IMR-90 (cell line): ENCODE measurements at regions not wholly inside any gene's neighbourhood (a gene's known extent, or its start where the extent isn't known, plus 50 kb on each side); places are given as distances from the start of the nearest gene placed in this dataset.
A peak's percentile ranks its signal among the peaks of the same experiment; 100 is the strongest.

Source experiments
- ATAC-seq: fragments of 200-7000 bp; cut with Tn5 transposase; 2 replicates; pipeline ENCODE4 v1.9.1; 2020; ENCODE audit warnings: low read depth, mild to moderate bottlenecking, moderate library complexity
- BruUV-seq: library from RNA; stranded (reverse); fragments of 400-500 nt; replicated peaks from 2 replicates; lab custom pipeline; 2021; lab: Mats Ljungman, UMichigan
- CTCF ChIA-PET: fragments of 300-600 bp; formaldehyde crosslinking; extraction: SDS; loops from one replicate; lab custom pipeline; 2021; ENCODE audit warnings: antibody characterized with exemption; lab: Yijun Ruan, JAX
- POLR2A ChIA-PET: fragments of 300-600 bp; sonication (Branson Sonifier 250); formaldehyde crosslinking; loops from one replicate; lab custom pipeline; 2022; ENCODE audit warnings: antibody characterized with exemption; ENCODE audit not compliant: unreplicated experiment; lab: Charles Lee
- DNase-seq: peaks from one replicate; pipeline ENCODE4 v3.0.0; 2013
- H2AFZ ChIP-seq: replicated peaks from 2 replicates; pipeline ENCODE3; 2013; ENCODE audit warnings: low read length, mild to moderate bottlenecking; ENCODE audit not compliant: poor library complexity
- H2AK5ac ChIP-seq: 2 replicates; pipeline ENCODE4 v1.6.1; 2013; ENCODE audit warnings: low read depth, low read length, inconsistent platforms
- H2AK9ac ChIP-seq: replicated peaks from 2 replicates; pipeline ENCODE3; 2013; ENCODE audit warnings: mild to moderate bottlenecking, low read depth, low read length, moderate library complexity; ENCODE audit not compliant: poor library complexity
- H2BK120ac ChIP-seq: 2 replicates; pipeline ENCODE4 v1.6.1; 2013; ENCODE audit warnings: low read depth, low read length, inconsistent platforms
- H2BK15ac ChIP-seq: 3 replicates; pipeline ENCODE4 v1.6.1; 2013; ENCODE audit warnings: low read depth, low read length, inconsistent platforms
- H2BK20ac ChIP-seq: 2 replicates; pipeline ENCODE4 v1.6.1; 2013; ENCODE audit warnings: low read depth, mild to moderate bottlenecking, inconsistent platforms, low read length, moderate library complexity
- H2BK5ac ChIP-seq: 2 replicates; pipeline ENCODE4 v1.6.1; 2013; ENCODE audit warnings: mild to moderate bottlenecking, low read depth, low read length, inconsistent platforms; ENCODE audit not compliant: poor library complexity, severe bottlenecking
- H3K14ac ChIP-seq: replicated peaks from 2 replicates; pipeline ENCODE4 v1.6.1; 2013; ENCODE audit warnings: low read depth, low read length, inconsistent platforms
- H3K18ac ChIP-seq: 2 replicates; pipeline ENCODE4 v1.6.1; 2013; ENCODE audit warnings: low read depth, low read length, control low read depth
- H3K23ac ChIP-seq: 2 replicates; pipeline ENCODE4 v1.6.1; 2013; ENCODE audit warnings: low read depth, low read length, inconsistent platforms
- H3K27ac ChIP-seq: 2 replicates; pipeline ENCODE4 v1.5.1; 2013; ENCODE audit warnings: mild to moderate bottlenecking, control low read depth, low read length; ENCODE audit not compliant: insufficient read depth
- H3K27me3 ChIP-seq: 2 replicates; pipeline ENCODE4 v1.6.1; 2013; ENCODE audit warnings: low read length; ENCODE audit not compliant: control insufficient read depth, insufficient read depth
- H3K36me3 ChIP-seq: 2 replicates; pipeline ENCODE4 v1.6.1; 2013; ENCODE audit warnings: low read length, mixed read lengths; ENCODE audit not compliant: control insufficient read depth, insufficient read depth
- H3K4ac ChIP-seq: 2 replicates; pipeline ENCODE4 v1.6.1; 2013; ENCODE audit warnings: low read depth, low read length, inconsistent platforms
- H3K4me1 ChIP-seq: 2 replicates; pipeline ENCODE4 v1.6.1; 2013; ENCODE audit warnings: low read length, mixed read lengths; ENCODE audit not compliant: control insufficient read depth, insufficient read depth
- H3K4me2 ChIP-seq: 2 replicates; pipeline ENCODE4 v1.6.1; 2013; ENCODE audit warnings: low read depth, mild to moderate bottlenecking, control low read depth, low read length, moderate library complexity
- H3K4me3 ChIP-seq: 2 replicates; pipeline ENCODE4 v1.5.1; 2013; ENCODE audit warnings: low read depth, mild to moderate bottlenecking, control low read depth, low read length, moderate library complexity; ENCODE audit not compliant: insufficient read depth
- H3K56ac ChIP-seq: 2 replicates; pipeline ENCODE4 v1.6.1; 2013; ENCODE audit warnings: low read length, inconsistent platforms; ENCODE audit not compliant: insufficient read depth; ENCODE audit errors: extremely low read depth
- H3K79me1 ChIP-seq, 2 experiments: 2 replicates each; pipeline ENCODE4 v1.6.1; 2013; ENCODE audit warnings: low read length in 2 of 2, inconsistent platforms in 1 of 2, low read depth in 1 of 2
- H3K9ac ChIP-seq: 2 replicates; pipeline ENCODE4 v1.6.1; 2013; ENCODE audit warnings: low read depth, low read length, control low read depth
- H3K9me1 ChIP-seq: 2 replicates; pipeline ENCODE4 v1.6.1; 2013; ENCODE audit warnings: low read length, inconsistent platforms; ENCODE audit not compliant: insufficient read depth
- H3K9me3 ChIP-seq: 2 replicates; pipeline ENCODE4 v1.6.1; 2013; ENCODE audit warnings: low read length; ENCODE audit not compliant: control insufficient read depth, insufficient read depth
- H4K20me1 ChIP-seq: 2 replicates; pipeline ENCODE4 v1.6.1; 2013; ENCODE audit warnings: low read length, inconsistent platforms; ENCODE audit not compliant: insufficient read depth
- H4K5ac ChIP-seq: 2 replicates; pipeline ENCODE4 v1.6.1; 2013; ENCODE audit warnings: mild to moderate bottlenecking, low read depth, low read length, control low read depth
- H4K8ac ChIP-seq, 2 experiments: 2 replicates each; pipeline ENCODE4 v1.6.1; 2013; ENCODE audit warnings: low read depth in 2 of 2, low read length in 2 of 2, control low read depth in 1 of 2, inconsistent platforms in 1 of 2
- H4K91ac ChIP-seq: 2 replicates; pipeline ENCODE4 v1.6.1; 2013; ENCODE audit warnings: low read depth, low read length, inconsistent platforms; ENCODE audit not compliant: insufficient read depth
- BHLHE40 ChIP-seq: fragments of 150-350 bp; IDR thresholded peaks from 2 replicates; pipeline ENCODE4 v1.6.1; 2016; ENCODE audit warnings: mild to moderate bottlenecking, low read depth, low read length
- CEBPB ChIP-seq: IDR thresholded peaks from 2 replicates; pipeline ENCODE4 v1.6.1; 2012; ENCODE audit warnings: low read depth, low read length, improper control_type of control experiment
- CHD1 ChIP-seq: IDR thresholded peaks from 2 replicates; pipeline ENCODE4 v1.6.1; 2012; ENCODE audit warnings: low read depth, low read length, improper control_type of control experiment
- FOS ChIP-seq: fragments of 150-350 bp; IDR thresholded peaks from 2 replicates; pipeline ENCODE4 v1.6.1; 2016; ENCODE audit warnings: low read depth, low read length
- MAFK ChIP-seq: IDR thresholded peaks from 2 replicates; pipeline ENCODE4 v1.6.1; 2012; ENCODE audit warnings: low read depth, low read length, improper control_type of control experiment
- MAZ ChIP-seq: IDR thresholded peaks from 2 replicates; pipeline ENCODE4 v1.6.1; 2012; ENCODE audit warnings: low read depth, mild to moderate bottlenecking, low read length, improper control_type of control experiment, moderate library complexity, borderline replicate concordance
- MXI1 ChIP-seq: IDR thresholded peaks from 2 replicates; pipeline ENCODE4 v1.6.1; 2012; ENCODE audit warnings: low read depth, mild to moderate bottlenecking, low read length, moderate library complexity, borderline replicate concordance
- NFE2L2 ChIP-seq: fragments of 150-350 bp; IDR thresholded peaks from 2 replicates; pipeline ENCODE4 v1.6.1; 2016; ENCODE audit warnings: low read depth, mild to moderate bottlenecking, low read length
- POLR2A ChIP-seq: IDR thresholded peaks from 2 replicates; pipeline ENCODE4 v1.6.1; 2012; ENCODE audit warnings: mild to moderate bottlenecking, low read depth, low read length
- RAD21 ChIP-seq: IDR thresholded peaks from 2 replicates; pipeline ENCODE4 v1.6.1; 2012; ENCODE audit warnings: low read length, improper control_type of control experiment
- RCOR1 ChIP-seq: IDR thresholded peaks from 2 replicates; pipeline ENCODE4 v1.6.1; 2012; ENCODE audit warnings: mild to moderate bottlenecking, low read length, improper control_type of control experiment; ENCODE audit not compliant: insufficient replicate concordance
- RFX5 ChIP-seq: IDR thresholded peaks from 2 replicates; pipeline ENCODE4 v1.8.0; 2012; ENCODE audit warnings: low read depth, mild to moderate bottlenecking, low read length, moderate library complexity
- SMC3 ChIP-seq: fragments of 150-350 bp; IDR thresholded peaks from 2 replicates; pipeline ENCODE4 v1.6.1; 2016; ENCODE audit warnings: low read depth, mild to moderate bottlenecking, antibody characterized with exemption, low read length, moderate library complexity
- USF2 ChIP-seq: fragments of 150-350 bp; IDR thresholded peaks from 2 replicates; pipeline ENCODE4 v1.6.1; 2017; ENCODE audit warnings: mild to moderate bottlenecking, antibody characterized with exemption, low read length, low read depth
- WGBS, 2 experiments: methylation state at CpG; one replicate each; pipeline versions ENCODE4 v1.1.5 to v1.1.7; 2013; ENCODE audit warnings: missing lambda C conversion rate in 2 of 2; ENCODE audit not compliant: insufficient read length in 1 of 2; ENCODE audit errors: extremely low coverage in 2 of 2; 5-methylcytosine and 5-hydroxymethylcytosine counted together
- dilution Hi-C: fragments of 300-500 bp; cut with HindIII; formaldehyde crosslinking; loops from one replicate; pipeline ENCODE4 v1.14.3; 2018; ENCODE audit warnings: low sequenced_read_pairs; ENCODE audit not compliant: unreplicated experiment
- in situ Hi-C: fragments of 300-500 bp; cut with MboI; formaldehyde crosslinking; loops from 3 replicates; pipeline ENCODE4 v1.14.3; 2019; ENCODE audit warnings: low sequenced_read_pairs, inconsistent platforms, mixed read lengths
- intact Hi-C: fragments of 100-400 bp; cut with micrococcal nuclease; formaldehyde crosslinking; loops from 2 replicates; pipeline ENCODE4 v1.10.0; 2022
- TF ChIP-seq, protein P1 (sequence below): conservative IDR thresholded peaks from 2 replicates; pipeline ENCODE4 v1.5.1; 2012; ENCODE audit warnings: mild to moderate bottlenecking, low read depth, low read length, improper control_type of control experiment
- TF ChIP-seq, protein P2 (sequence below): fragments of 150-350 bp; IDR thresholded peaks from 2 replicates; pipeline ENCODE4 v1.6.1; 2016; ENCODE audit warnings: low read depth, mild to moderate bottlenecking, low read length, moderate library complexity, borderline replicate concordance

GRCh38 chr5:74149395-74149794, 491.1 kb downstream of the ENC1 start:
- H3K4me2 ChIP-seq, result 0 out of 2 replicates have a peak overlapping the region, but pooled peaks have one; percentile 18
- H3K14ac ChIP-seq, result no peak overlapping the region
- no peaks in the 10 kb centered on the region for H4K20me1 ChIP-seq
- WGBS, 2 experiments, result no CpG with 5 or more reads among the region's 3 CpGs
- no peak overlapping the region for H2BK15ac ChIP-seq
- CTCF ChIA-PET, result no interaction called here
- dilution Hi-C loops, result no loop called here
- H3K9ac ChIP-seq, result no peak overlapping the region
- intact Hi-C loops, result no loop called here
- H3K27ac ChIP-seq, result no peak overlapping the region
- no peaks in the 10 kb centered on the region for H3K79me1 ChIP-seq
- TF ChIP-seq RAD21 (no peak), RFX5 (no peak), MAFK (no peak), NFE2L2 (no peak), CHD1 (no peak), MXI1 (no peak), USF2 (no peak), FOS (no peak), CEBPB (no peak; the same call in 1 of the 2 replicates), BHLHE40 (no peak), RCOR1 (no peak), MAZ (no peak), POLR2A (no peak), SMC3 (no peak)
- TF ChIP-seq, protein P1, sequence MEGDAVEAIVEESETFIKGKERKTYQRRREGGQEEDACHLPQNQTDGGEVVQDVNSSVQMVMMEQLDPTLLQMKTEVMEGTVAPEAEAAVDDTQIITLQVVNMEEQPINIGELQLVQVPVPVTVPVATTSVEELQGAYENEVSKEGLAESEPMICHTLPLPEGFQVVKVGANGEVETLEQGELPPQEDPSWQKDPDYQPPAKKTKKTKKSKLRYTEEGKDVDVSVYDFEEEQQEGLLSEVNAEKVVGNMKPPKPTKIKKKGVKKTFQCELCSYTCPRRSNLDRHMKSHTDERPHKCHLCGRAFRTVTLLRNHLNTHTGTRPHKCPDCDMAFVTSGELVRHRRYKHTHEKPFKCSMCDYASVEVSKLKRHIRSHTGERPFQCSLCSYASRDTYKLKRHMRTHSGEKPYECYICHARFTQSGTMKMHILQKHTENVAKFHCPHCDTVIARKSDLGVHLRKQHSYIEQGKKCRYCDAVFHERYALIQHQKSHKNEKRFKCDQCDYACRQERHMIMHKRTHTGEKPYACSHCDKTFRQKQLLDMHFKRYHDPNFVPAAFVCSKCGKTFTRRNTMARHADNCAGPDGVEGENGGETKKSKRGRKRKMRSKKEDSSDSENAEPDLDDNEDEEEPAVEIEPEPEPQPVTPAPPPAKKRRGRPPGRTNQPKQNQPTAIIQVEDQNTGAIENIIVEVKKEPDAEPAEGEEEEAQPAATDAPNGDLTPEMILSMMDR, result no peak
- TF ChIP-seq, protein P2, sequence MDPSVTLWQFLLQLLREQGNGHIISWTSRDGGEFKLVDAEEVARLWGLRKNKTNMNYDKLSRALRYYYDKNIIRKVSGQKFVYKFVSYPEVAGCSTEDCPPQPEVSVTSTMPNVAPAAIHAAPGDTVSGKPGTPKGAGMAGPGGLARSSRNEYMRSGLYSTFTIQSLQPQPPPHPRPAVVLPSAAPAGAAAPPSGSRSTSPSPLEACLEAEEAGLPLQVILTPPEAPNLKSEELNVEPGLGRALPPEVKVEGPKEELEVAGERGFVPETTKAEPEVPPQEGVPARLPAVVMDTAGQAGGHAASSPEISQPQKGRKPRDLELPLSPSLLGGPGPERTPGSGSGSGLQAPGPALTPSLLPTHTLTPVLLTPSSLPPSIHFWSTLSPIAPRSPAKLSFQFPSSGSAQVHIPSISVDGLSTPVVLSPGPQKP, result no peak
- no peak overlapping the region for H2BK5ac ChIP-seq
- DNase-seq, result peak; percentile 91
- no peak overlapping the region for H2AK5ac ChIP-seq
- H3K4ac ChIP-seq, result no peak overlapping the region
- H3K23ac ChIP-seq, result no peak overlapping the region
- BruUV-seq, result no TSS peak
- no peak overlapping the region for H4K5ac ChIP-seq
- no peak overlapping the region for H4K91ac ChIP-seq
- H3K4me1 ChIP-seq, result no peaks in the 10 kb centered on the region
- H2AK9ac ChIP-seq, result no peak overlapping the region
- H2BK120ac ChIP-seq, result no peak overlapping the region
- POLR2A ChIA-PET, result no interaction called here
- H3K9me3 ChIP-seq, result no peaks in the 10 kb centered on the region
- H3K9me1 ChIP-seq, result no peaks in the 10 kb centered on the region
- no peak overlapping the region for H2AFZ ChIP-seq
- in situ Hi-C loops, result no loop called here
- H3K56ac ChIP-seq, result no peak overlapping the region
- no peak overlapping the region for H3K18ac ChIP-seq
- no peaks in the 10 kb centered on the region for H3K27me3 ChIP-seq
- peak; percentile 86 for ATAC-seq
- H3K4me3 ChIP-seq, result no peak overlapping the region
- no peaks in the 10 kb centered on the region for H3K36me3 ChIP-seq
- H2BK20ac ChIP-seq, result no peak overlapping the region
- H4K8ac ChIP-seq, result no peak overlapping the region
